OCI-LY7 (cell line): ENCODE measurements at regions not wholly inside any gene's neighbourhood (a gene's known extent, or its start where the extent isn't known, plus 50 kb on each side); places are given as distances from the start of the nearest gene placed in this dataset.

Experiments used
- EZH2phosphoT487 ChIP-seq: fragments of 200-600 bp; sonication (generic); IDR thresholded peaks from 2 replicates; pipeline ENCODE4 v1.6.1; 2018; ENCODE audit warnings: low read depth, borderline replicate concordance, mild to moderate bottlenecking, mixed run types, antibody characterized with exemption, low read length, moderate library complexity, mixed read lengths
- TF ChIP-seq, protein P1 (sequence below): fragments of 200-600 bp; sonication (generic); conservative IDR thresholded peaks from 2 replicates; pipeline ENCODE4 v1.5.1; 2014; ENCODE audit warnings: mild to moderate bottlenecking, antibody characterized with exemption, low read length, moderate library complexity, mixed read lengths

DNA sequence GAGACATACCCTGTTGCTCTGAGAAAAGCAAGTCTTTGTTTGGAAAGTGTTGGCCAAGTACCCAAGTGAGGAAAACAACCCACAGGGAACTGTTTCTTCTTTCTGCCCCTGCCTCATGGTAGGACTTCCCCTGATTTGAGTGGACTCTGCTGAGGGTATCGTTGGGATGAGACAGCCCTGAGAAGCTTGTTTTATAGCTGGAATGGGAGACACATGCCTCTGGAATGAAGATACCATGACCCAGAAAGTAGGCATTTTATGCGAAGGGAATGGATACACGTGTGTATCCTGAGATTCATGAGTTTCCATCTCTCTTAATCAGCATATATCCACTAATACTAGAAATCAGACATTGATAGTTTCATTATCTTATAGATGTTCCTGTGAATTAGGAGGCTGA, 382.3 kb downstream of the ATP23 start:
- TF ChIP-seq, protein P1, sequence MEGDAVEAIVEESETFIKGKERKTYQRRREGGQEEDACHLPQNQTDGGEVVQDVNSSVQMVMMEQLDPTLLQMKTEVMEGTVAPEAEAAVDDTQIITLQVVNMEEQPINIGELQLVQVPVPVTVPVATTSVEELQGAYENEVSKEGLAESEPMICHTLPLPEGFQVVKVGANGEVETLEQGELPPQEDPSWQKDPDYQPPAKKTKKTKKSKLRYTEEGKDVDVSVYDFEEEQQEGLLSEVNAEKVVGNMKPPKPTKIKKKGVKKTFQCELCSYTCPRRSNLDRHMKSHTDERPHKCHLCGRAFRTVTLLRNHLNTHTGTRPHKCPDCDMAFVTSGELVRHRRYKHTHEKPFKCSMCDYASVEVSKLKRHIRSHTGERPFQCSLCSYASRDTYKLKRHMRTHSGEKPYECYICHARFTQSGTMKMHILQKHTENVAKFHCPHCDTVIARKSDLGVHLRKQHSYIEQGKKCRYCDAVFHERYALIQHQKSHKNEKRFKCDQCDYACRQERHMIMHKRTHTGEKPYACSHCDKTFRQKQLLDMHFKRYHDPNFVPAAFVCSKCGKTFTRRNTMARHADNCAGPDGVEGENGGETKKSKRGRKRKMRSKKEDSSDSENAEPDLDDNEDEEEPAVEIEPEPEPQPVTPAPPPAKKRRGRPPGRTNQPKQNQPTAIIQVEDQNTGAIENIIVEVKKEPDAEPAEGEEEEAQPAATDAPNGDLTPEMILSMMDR: no peak
- no peak for TF ChIP-seq EZH2phosphoT487
